Effector CD4-positive, alpha-beta T cell (primary cell): ENCODE measurements at regions not wholly inside any gene's neighbourhood (a gene's known extent, or its start where the extent isn't known, plus 50 kb on each side); places are given as distances from the start of the nearest gene placed in this dataset.
"Not testable (repeated sequence)": the region's sequence is repeated elsewhere in the genome, so short reads cannot be mapped to it uniquely, and the experiment has no call there.

ENCODE experiments used
- DNase-seq: peaks from one replicate; pipeline ENCODE4 v3.0.0-alpha.2; 2020

DNA sequence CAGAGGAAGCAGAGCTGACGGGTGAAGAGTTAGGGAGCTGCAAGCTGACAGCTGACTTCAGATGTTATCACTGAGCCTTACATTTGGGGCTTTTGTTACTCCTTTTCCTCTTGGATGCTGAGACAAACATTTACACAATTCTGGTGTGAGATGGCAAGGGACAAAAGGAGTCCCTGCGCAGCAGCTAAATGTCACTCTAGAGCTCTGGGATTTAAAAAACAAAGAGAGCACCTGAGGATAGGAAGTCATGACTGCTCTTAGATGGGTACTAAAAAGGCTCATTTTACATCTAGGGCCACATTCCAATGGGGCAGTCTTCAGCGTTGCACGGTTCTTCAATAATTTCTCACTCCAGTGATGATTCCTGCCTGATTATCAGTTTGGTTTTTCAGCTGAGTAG is 204.5 kb downstream of the RAB38 start:
- DNase-seq: no peak

- DNase-seq: no peak
Observed at GRCh38 chr11:87967459-87967858, 207.8 kb downstream of the RAB38 start.

DNA sequence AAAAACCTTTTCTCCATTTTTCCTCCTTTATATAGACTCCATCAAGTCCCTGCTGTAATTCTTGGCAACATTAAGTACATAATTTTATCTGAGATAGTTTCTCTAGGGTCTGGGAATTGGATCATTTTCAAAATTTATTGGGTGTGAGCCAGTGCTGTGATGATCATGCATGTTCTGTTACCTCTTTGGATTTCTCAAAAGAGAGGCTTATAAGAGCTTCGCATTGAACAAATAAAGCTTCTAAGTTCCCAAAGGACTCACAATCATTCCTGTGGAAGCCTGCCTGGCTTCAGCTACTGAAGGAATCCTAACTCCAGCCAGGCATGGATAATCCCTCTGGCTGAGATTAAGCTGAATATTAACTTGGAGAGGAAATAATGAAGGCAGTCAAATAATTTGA is 208.5 kb downstream of the RAB38 start:
- DNase-seq: no peak

DNA sequence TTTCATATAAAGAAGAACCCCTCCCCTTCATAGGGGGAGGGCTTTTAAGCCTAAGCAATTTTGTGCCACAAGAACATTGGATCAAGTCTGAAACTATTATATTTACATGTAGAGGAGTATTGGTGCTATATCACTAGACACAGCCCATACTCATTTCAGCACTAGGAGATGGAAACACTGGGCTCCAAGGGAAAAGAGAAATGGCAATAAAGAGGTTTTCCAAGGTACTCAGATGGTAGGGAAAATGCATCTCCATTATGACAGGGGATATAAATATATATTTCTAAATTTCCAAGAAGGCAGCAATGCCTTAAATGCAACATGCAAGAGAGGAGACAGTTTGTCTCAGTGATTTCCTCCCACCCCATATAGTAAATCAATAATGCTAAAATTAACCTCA is 209.0 kb downstream of the RAB38 start:
- no peak for DNase-seq

DNA sequence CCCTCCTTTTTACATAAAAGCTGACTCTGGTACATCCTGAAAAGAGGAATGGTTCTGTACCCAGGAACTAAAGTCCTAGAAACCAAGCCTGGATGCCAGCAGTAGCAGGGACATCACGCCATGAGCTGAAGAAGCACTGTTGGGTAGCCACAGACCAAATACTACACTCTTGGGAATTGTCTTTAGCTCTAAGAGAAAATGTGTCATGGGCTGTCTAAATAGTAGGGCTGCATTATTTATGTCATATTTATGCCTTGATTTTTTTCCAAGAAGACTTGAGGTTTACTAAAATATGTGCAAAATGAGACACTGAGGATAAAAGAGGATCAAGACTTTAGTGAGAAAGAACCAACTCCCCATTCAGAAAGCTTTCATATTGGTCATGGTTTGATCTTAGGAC is 213.6 kb downstream of the RAB38 start:
- no peak for DNase-seq

GRCh38 chr11:87957961-87958360 is 217.3 kb downstream of the RAB38 start:
- DNase-seq: no peak

GRCh38 chr11:87954476-87954875 is 220.8 kb downstream of the RAB38 start:
- DNase-seq: no peak

- DNase-seq: no peak
Observed at GRCh38 chr11:87942786-87943185, 232.5 kb downstream of the RAB38 start.

GRCh38 chr11:87934182-87934581 is 241.1 kb downstream of the RAB38 start:
- DNase-seq: no peak

GRCh38 chr11:87926250-87926970 is 248.8 kb downstream of the RAB38 start:
- no peak for DNase-seq

GRCh38 chr11:87924125-87924524 is 251.1 kb downstream of the RAB38 start:
- DNase-seq: no peak

- no peak for DNase-seq
Observed at GRCh38 chr11:87917111-87917510, 258.1 kb downstream of the RAB38 start.

GRCh38 chr11:87909178-87909577 is 266.1 kb downstream of the RAB38 start:
- DNase-seq: no peak

- no peak for DNase-seq
Observed at GRCh38 chr11:87908086-87908485, 267.2 kb downstream of the RAB38 start.

DNA sequence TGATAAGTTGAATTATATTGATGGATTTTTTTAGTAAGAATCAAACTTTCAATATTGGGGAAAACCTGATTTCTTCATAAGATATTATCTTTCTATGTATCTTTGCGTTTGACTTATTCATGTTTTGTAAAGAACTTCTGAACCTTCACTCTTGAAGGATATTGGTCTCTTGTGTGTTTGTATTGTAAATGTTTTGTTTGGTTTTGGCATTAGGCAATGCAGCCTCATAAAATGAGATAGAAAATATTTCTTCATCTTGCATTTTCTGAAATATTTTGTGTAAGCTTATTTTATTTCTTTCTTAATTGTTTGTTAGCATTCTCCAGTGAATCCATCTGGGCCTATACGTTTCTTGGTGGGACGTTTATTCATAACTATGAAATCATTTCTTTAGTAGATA is 271.9 kb downstream of the RAB38 start:
- no peak for DNase-seq

- DNase-seq: no peak
Observed at GRCh38 chr11:87901341-87901740, 273.9 kb downstream of the RAB38 start.

GRCh38 chr11:87897921-87898320 is 277.3 kb downstream of the RAB38 start:
- DNase-seq: no peak

GRCh38 chr11:87897071-87897470 is 278.2 kb downstream of the RAB38 start:
- no peak for DNase-seq

GRCh38 chr11:87894961-87895360 is 280.3 kb downstream of the RAB38 start:
- DNase-seq: no peak

- DNase-seq: no peak
Observed at GRCh38 chr11:87892291-87892690, 283.0 kb downstream of the RAB38 start.

GRCh38 chr11:87889126-87889525 is 286.1 kb downstream of the RAB38 start:
- DNase-seq: no peak

DNA sequence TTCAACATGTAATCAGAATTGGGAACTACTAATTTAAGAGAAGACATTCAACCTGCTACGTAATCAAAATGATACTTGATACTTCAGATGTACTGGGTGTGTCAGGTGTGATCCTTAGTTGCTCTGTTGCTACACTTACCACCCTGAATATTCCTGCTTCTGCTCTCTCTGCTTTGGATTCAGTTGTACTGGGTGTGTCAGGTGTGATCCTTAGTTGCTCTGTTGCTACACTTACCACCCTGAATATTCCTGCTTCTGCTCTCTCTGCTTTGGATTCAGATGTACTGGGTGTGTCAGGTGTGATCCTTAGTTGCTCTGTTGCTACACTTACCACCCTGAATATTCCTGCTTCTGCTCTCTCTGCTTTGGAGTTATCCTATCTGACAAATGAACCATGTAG is 290.2 kb downstream of the RAB38 start:
- DNase-seq: not testable (repeated sequence)

- DNase-seq: no peak
Observed at GRCh38 chr11:87879118-87879517, 296.1 kb downstream of the RAB38 start.

- no peak for DNase-seq
Observed at GRCh38 chr11:87878373-87878825, 296.8 kb downstream of the RAB38 start.

DNA sequence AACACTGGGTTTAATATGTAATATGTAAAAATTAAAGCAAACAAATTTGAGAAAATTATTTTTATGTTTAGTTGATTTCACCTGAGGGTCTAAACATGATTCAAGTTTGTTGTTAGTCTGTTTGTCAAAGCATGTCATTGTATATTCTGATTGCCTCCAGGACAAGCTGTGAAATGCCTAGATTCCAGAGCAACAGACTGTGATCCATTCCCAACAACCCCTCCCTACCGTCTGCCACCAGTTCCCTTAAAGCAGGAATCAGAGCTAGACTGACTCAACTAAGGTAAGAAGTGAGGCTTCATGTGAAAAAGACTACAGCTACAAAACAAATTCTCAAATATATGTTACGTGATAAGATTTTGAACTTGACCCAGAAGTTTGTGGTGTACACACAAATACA is 304.2 kb downstream of the RAB38 start:
- DNase-seq: no peak
